ENCODE measurements at regions not wholly inside any gene's neighbourhood (a gene's known extent, or its start where the extent isn't known, plus 50 kb on each side); places are given as distances from the start of the nearest gene placed in this dataset.

GRCh38 chr1:59151387-59151761 lies 145.5 kb upstream of the FGGY start:
- no peak for TF ChIP-seq REST (IDR thresholded peaks at IDR 0.05; ENCODE audit: low read depth)

GRCh38 chr1:59151860-59152259 lies 145.0 kb upstream of the FGGY start:
- TF ChIP-seq CREB1 (IDR thresholded peaks at IDR 0.05; ENCODE audit: low read depth) (no peak), EGR1 (IDR thresholded peaks at IDR 0.05) (no peak), TCF12 (IDR thresholded peaks at IDR 0.05; ENCODE audit: low read depth) (no peak), YY1 (IDR thresholded peaks at IDR 0.05; ENCODE audit: low read depth) (no peak), TEAD4 (IDR thresholded peaks at IDR 0.05) (no peak), RAD21 (IDR thresholded peaks at IDR 0.05; ENCODE audit: low read depth) (no peak)

- TF ChIP-seq USF1 (IDR thresholded peaks at IDR 0.05): no peak
- TF ChIP-seq NFIC (IDR thresholded peaks at IDR 0.05): no peak
- TF ChIP-seq FOXM1 (IDR thresholded peaks at IDR 0.05; ENCODE audit: borderline replicate concordance, low read depth): no peak
- TF ChIP-seq CREB1 (IDR thresholded peaks at IDR 0.05; ENCODE audit: low read depth): no peak
- no peak for TF ChIP-seq MAX (IDR thresholded peaks at IDR 0.05)
- no peak for TF ChIP-seq EP300 (IDR thresholded peaks at IDR 0.05; ENCODE audit: borderline replicate concordance)
- no peak for TF ChIP-seq CEBPB (IDR thresholded peaks at IDR 0.05)
- no peak for TF ChIP-seq TCF12 (IDR thresholded peaks at IDR 0.05; ENCODE audit: low read depth)
- no peak for TF ChIP-seq YY1 (IDR thresholded peaks at IDR 0.05; ENCODE audit: low read depth)
- no peak for TF ChIP-seq TEAD4 (IDR thresholded peaks at IDR 0.05)
- no peak for TF ChIP-seq ZBTB7A (IDR thresholded peaks at IDR 0.05; ENCODE audit: low read depth)
- TF ChIP-seq EGR1 (IDR thresholded peaks at IDR 0.05): no peak
These were observed 144.4 kb upstream of the FGGY start for GRCh38 chr1:59152511-59152910.

- no peak for TF ChIP-seq CEBPB (IDR thresholded peaks at IDR 0.05)
- TF ChIP-seq TEAD4 (IDR thresholded peaks at IDR 0.05): no peak
- no peak for TF ChIP-seq USF1 (IDR thresholded peaks at IDR 0.05)
- TF ChIP-seq REST (IDR thresholded peaks at IDR 0.05; ENCODE audit: low read depth): no peak
- no peak for TF ChIP-seq TAF1 (IDR thresholded peaks at IDR 0.05; ENCODE audit: low read depth)
- TF ChIP-seq RAD21 (IDR thresholded peaks at IDR 0.05; ENCODE audit: low read depth): no peak
- TF ChIP-seq YY1 (IDR thresholded peaks at IDR 0.05; ENCODE audit: low read depth): no peak
- no peak for TF ChIP-seq EP300 (IDR thresholded peaks at IDR 0.05; ENCODE audit: borderline replicate concordance)
- TF ChIP-seq ZBTB7A (IDR thresholded peaks at IDR 0.05; ENCODE audit: low read depth): no peak
- no peak for TF ChIP-seq TCF12 (IDR thresholded peaks at IDR 0.05; ENCODE audit: low read depth)
- no peak for TF ChIP-seq FOXM1 (IDR thresholded peaks at IDR 0.05; ENCODE audit: borderline replicate concordance, low read depth)
- TF ChIP-seq MAX (IDR thresholded peaks at IDR 0.05): no peak
- no peak for TF ChIP-seq NFIC (IDR thresholded peaks at IDR 0.05)
- TF ChIP-seq CREB1 (IDR thresholded peaks at IDR 0.05; ENCODE audit: low read depth): no peak
- no peak for TF ChIP-seq EGR1 (IDR thresholded peaks at IDR 0.05)
These were observed 142.5 kb upstream of the FGGY start for GRCh38 chr1:59154401-59154800.

- TF ChIP-seq REST (IDR thresholded peaks at IDR 0.05; ENCODE audit: low read depth) (no peak), TAF1 (IDR thresholded peaks at IDR 0.05; ENCODE audit: low read depth) (no peak), USF1 (IDR thresholded peaks at IDR 0.05) (no peak), MAX (IDR thresholded peaks at IDR 0.05) (no peak), CEBPB (IDR thresholded peaks at IDR 0.05) (no peak), RAD21 (IDR thresholded peaks at IDR 0.05; ENCODE audit: low read depth) (no peak), EP300 (IDR thresholded peaks at IDR 0.05; ENCODE audit: borderline replicate concordance) (no peak), TEAD4 (IDR thresholded peaks at IDR 0.05) (no peak), YY1 (IDR thresholded peaks at IDR 0.05; ENCODE audit: low read depth) (no peak), FOXM1 (IDR thresholded peaks at IDR 0.05; ENCODE audit: borderline replicate concordance, low read depth) (no peak), EGR1 (IDR thresholded peaks at IDR 0.05) (no peak), ZBTB7A (IDR thresholded peaks at IDR 0.05; ENCODE audit: low read depth) (no peak), NFIC (IDR thresholded peaks at IDR 0.05) (no peak)
These were observed 141.5 kb upstream of the FGGY start for GRCh38 chr1:59155351-59155750.

All from Ishikawa (cell line).